LNCAP (cell line): ENCODE measurements at regions not wholly inside any gene's neighbourhood (a gene's known extent, or its start where the extent isn't known, plus 50 kb on each side); places are given as distances from the start of the nearest gene placed in this dataset.

ENCODE experiments used
- TF ChIP-seq, protein P1 (sequence below): fragments of 450-650 bp; IDR thresholded peaks from 2 replicates; pipeline ENCODE4 v1.5.1; 2017; ENCODE audit warnings: mild to moderate bottlenecking

DNA sequence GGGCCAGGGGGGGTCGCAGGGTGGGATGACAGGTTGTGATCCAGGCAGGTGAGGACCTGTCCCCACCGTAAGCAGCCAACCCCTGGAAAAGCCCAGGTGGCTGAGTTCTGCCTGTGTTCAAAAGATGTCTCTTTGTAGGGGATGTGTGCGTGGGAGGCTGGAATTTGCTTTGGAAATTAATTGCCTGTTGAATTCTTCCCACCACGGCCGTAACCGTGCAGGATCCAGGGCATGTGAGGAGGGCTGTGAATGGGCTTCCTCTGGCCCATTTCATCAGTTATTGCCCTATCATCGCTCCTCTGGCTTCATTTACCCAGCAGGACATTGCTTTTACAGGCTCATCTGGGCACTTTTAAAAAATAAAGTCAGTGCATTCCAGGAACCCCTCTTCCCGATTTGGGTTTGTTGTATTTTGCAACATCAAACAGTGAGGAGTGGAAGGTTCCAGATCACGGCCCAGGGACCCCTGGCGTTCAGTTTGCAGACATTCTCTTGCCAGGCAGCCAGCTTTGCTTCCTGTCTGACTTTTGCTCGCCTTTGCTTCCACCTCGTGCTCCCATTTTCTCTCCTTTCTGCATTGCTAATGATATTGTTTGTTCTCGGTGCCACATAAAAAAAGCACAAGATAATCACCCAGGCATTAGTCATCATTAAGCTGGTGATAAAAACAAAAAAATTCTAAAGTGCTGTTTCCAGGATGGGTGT lies 1306.6 kb downstream of the BRD1 start:
- TF ChIP-seq, protein P1, sequence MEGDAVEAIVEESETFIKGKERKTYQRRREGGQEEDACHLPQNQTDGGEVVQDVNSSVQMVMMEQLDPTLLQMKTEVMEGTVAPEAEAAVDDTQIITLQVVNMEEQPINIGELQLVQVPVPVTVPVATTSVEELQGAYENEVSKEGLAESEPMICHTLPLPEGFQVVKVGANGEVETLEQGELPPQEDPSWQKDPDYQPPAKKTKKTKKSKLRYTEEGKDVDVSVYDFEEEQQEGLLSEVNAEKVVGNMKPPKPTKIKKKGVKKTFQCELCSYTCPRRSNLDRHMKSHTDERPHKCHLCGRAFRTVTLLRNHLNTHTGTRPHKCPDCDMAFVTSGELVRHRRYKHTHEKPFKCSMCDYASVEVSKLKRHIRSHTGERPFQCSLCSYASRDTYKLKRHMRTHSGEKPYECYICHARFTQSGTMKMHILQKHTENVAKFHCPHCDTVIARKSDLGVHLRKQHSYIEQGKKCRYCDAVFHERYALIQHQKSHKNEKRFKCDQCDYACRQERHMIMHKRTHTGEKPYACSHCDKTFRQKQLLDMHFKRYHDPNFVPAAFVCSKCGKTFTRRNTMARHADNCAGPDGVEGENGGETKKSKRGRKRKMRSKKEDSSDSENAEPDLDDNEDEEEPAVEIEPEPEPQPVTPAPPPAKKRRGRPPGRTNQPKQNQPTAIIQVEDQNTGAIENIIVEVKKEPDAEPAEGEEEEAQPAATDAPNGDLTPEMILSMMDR: no peak

DNA sequence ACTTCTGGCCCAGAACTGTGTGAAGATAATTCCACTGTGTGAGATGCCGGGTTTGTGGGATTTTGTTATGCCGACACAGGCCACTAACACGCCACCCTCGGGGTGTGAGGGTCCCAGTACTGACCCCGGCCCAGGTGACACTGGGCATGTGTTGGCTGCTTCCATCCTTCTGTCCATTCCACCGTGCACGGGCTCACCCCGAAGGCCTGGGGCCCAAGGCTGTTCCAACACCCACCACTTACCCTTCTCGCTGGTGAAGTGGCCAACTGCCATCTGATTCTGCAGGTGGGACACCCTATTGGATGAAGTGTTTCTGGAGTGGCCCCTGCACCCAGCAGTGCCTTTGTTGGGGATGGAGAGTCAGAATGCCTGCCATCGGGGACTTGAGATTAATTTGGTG lies 1307.5 kb downstream of the BRD1 start:
- TF ChIP-seq, protein P1: no peak

DNA sequence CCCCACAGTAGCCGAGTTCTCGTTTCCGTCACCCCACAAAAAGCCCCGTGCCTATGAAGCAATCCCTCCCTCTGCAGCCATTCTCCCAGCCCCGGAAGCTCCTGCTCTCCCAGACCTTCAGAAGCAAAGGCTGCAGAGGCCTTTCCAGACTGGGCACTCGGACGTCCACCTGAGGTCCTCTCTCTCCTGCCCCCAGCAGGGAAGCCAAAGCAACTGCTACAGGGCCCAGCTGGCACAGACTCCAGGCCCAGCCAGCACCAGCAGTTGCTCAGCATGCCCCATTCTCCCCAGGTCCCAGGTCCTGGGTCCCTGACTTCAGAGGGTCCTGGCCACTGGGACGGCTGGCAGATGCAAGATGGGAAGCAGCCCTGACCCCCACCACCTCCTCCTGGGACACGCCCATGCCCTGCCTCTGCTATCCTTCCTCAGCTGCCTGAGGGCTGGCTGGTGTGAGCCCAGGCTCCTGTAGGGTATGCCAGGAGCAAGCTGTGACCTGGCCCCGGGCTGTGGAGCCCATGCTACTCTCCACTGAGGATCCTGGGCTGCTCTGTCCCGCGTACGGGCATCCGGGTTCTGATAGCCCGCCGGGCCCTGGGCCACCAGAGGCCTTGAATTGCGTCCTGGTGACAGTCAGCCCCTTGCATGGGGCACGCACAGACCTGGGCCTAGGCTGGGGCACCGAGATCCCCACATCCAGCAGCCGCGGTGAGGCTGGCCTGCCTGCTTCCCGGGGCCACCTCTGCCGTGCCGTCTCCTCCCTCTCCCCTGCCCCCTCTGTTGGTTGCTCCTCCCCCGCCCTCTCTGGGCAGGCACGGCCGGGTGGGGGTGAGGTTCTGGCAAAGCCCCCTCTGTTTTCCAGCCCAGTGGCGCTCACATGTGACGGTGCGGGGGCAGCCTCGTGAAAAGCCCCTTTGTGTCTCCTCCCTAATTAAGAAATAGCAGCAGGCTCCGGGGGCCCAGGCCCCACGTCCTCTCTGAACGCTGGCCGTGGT lies 1310.3 kb downstream of the BRD1 start:
- TF ChIP-seq, protein P1: peak; percentile 29; the same call in 1 of the 2 replicates

DNA sequence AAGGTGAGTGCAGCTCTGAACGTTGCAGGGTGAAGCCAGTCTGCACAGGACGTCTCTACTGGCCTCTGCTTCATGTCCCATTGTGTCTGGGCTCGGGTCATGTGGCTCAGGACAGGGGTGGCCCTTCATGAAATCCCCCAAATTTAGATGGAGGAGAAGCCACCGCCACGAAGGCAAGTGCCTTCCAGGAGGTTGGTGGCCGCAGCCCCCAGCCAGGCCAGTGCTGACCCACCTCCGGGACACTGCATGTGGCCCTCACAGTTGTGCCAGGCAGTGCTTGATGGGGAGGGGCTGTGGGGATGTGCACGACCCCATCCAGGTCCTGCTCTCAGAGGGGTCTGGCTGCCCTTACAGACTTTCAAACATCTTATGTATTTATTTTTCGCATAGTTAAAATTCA lies 1311.1 kb downstream of the BRD1 start:
- TF ChIP-seq, protein P1: no peak

DNA sequence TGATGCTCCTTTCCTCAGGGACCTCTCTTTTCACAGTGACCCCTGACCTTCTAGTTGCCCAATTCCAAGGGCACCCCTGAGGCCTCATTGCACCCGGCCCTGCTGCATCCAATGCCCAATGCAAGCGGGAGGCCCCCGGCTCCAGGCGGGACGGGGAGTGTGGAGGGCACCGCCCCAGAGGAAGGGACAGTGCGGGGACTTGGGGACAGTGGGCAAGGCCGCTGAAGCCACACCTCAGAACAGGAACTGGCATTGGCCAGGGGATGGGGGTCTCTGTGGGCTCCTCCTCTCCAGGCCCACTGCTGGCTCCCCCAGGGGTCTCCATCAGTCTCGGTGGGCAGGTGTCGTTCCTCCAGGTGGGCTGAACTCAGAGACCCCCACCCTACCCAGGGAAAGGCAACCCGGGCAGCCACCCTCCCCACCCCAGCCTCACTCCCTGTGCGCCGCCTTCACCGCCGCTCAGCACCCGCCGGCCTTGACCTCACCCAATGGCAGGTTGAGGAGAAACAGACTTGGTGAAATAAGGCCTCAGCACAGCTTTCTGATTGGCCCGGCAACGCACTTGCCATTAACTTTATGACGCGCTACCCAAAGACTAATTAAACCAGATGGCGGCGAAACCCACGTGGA lies 1312.0 kb downstream of the BRD1 start:
- TF ChIP-seq, protein P1: no peak

DNA sequence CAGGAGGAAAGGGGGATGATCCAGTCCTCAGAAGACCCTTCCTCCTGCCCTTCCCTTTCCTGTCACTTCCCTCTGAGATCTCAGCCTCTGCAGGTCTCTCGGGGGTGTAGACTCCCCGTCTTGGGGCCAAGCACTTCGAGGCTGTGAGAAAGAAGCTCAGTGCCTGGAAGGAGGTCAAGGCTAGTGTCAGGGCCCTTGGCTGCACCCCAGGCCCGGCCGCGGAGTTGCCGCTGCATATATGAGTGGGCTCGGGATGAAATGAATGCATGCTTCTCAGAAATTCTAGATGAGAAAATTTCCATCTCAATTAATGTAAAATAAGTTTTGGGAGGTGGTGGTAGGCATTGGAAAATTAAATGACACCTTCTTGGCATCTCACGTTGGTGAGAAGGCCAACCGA lies 1313.7 kb downstream of the BRD1 start:
- TF ChIP-seq, protein P1: no peak

DNA sequence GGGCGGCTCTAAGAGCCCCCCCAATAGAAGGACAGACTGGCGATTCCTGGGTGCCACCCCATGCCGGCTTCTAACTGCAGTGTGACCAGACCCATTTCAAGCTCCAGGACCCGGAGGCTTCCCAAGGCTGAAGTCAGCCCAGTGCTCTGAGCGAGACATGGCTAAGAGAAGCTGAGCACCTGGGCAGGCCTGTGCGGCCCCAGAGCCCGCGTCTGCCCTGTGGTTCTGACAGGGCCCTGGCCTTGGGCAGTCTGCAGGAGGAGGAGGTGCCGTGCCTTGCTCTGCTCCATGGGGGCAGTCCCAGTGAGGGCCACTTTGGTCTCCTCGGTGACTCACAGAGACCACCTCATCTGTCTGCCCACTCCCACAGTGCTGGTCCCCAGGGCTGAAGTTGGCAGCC lies 1314.2 kb downstream of the BRD1 start:
- TF ChIP-seq, protein P1: no peak
